Right renal pelvis (tissue), 4 donors: ENCODE measurements at regions not wholly inside any gene's neighbourhood (a gene's known extent, or its start where the extent isn't known, plus 50 kb on each side); places are given as distances from the start of the nearest gene placed in this dataset.

Experiments used
- DNase-seq, 4 donors: peaks; one replicate each; pipeline ENCODE4 v3.0.0-alpha.2; 2013; ENCODE audit warnings: low read depth in 4 of 4, low spot score in 3 of 4, missing footprints in 1 of 4

- DNase-seq, result no peak
Observed at GRCh38 chr11:32039149-32039548, 51.7 kb upstream of the RCN1 start.

- DNase-seq, result no peak
Observed at GRCh38 chr11:32034680-32035079, 56.2 kb upstream of the RCN1 start.

- no peak for DNase-seq
Observed at GRCh38 chr11:32034149-32034548, 56.7 kb upstream of the RCN1 start.

- DNase-seq, result no peak
Observed at GRCh38 chr11:32033491-32033890, 57.4 kb upstream of the RCN1 start.

GRCh38 chr11:32033067-32033466 lies 57.8 kb upstream of the RCN1 start:
- no peak for DNase-seq

GRCh38 chr11:32032478-32032877 lies 58.4 kb upstream of the RCN1 start:
- DNase-seq, result no peak

GRCh38 chr11:32032052-32032451 lies 58.8 kb upstream of the RCN1 start:
- no peak for DNase-seq

- DNase-seq, result no peak
Observed at GRCh38 chr11:32030875-32031503, 59.9 kb upstream of the RCN1 start.

GRCh38 chr11:32029721-32030120 lies 61.2 kb upstream of the RCN1 start:
- DNase-seq, result no peak

GRCh38 chr11:32028201-32028600 lies 62.7 kb upstream of the RCN1 start:
- no peak for DNase-seq

GRCh38 chr11:32026766-32027165 lies 64.1 kb upstream of the RCN1 start:
- DNase-seq, result no peak

GRCh38 chr11:32024948-32025347 lies 65.9 kb upstream of the RCN1 start:
- DNase-seq, result no peak

GRCh38 chr11:32023370-32024305 lies 67.2 kb upstream of the RCN1 start:
- no peak for DNase-seq

- no peak for DNase-seq
Observed at GRCh38 chr11:32018672-32019071, 72.2 kb upstream of the RCN1 start.

- DNase-seq, result no peak
Observed at GRCh38 chr11:32016111-32016510, 74.8 kb upstream of the RCN1 start.

- DNase-seq, result no peak
Observed at GRCh38 chr11:32015427-32015826, 75.4 kb upstream of the RCN1 start.

- no peak for DNase-seq
Observed at GRCh38 chr11:32013603-32014002, 77.3 kb upstream of the RCN1 start.

- DNase-seq, result no peak
Observed at GRCh38 chr11:32012049-32012448, 78.8 kb upstream of the RCN1 start.

- DNase-seq, result no peak
Observed at GRCh38 chr11:32008880-32009551, 81.9 kb upstream of the RCN1 start.

- peak in 1 of 4 donors; percentile 7 for DNase-seq
Observed at GRCh38 chr11:32006799-32007388, 84.0 kb upstream of the RCN1 start.

- DNase-seq, result no peak
Observed at GRCh38 chr11:32005786-32006416, 85.0 kb upstream of the RCN1 start.
